ENCODE measurements at regions not wholly inside any gene's neighbourhood (a gene's known extent, or its start where the extent isn't known, plus 50 kb on each side); places are given as distances from the start of the nearest gene placed in this dataset.

DNA sequence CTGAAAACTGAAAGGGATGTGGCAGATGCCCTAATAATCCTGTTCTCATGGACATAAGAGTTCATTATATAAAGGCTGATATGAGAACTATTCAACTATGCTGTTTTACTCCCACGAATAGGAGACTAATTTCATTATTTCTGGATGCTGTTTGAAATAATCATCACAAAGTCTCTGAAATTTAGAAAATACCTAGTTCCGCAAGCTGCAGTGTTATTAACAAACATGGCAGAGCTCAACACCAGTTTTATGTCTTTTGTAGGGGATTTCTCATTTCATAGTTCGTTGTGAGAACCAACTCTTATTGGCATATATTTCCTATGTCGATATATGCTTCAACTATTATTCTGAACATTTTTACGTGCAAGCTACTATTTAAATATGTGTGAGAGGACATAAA lies 200.3 kb upstream of the SLC8A1 start:
- H3F3A ChIP-seq (ENCODE audit: insufficient read depth, low read depth): no peaks in the 10 kb centered on the region
- no peak overlapping the region for H3K4me2 ChIP-seq
- DNase-seq: no peak
- ChIA-PET POLR2A (ENCODE audit: unreplicated experiment) (no interaction called here), CTCF (no interaction called here)
- no peak overlapping the region for H3K4me3 ChIP-seq
- H3K4me1 ChIP-seq (replicated peaks; ENCODE audit: insufficient read depth): peaks cover 15% of the 10 kb centered on the region
- no peaks in the 10 kb centered on the region for H3K9me3 ChIP-seq (ENCODE audit: insufficient read depth, low read depth)
- no peaks in the 10 kb centered on the region for H3K79me2 ChIP-seq (ENCODE audit: low read depth)
- no peaks in the 10 kb centered on the region for H3K27me3 ChIP-seq (ENCODE audit: insufficient read depth, low read depth)
- intact Hi-C loops (cut with micrococcal nuclease; ENCODE audit: unreplicated experiment): no loop called here
- H3K36me3 ChIP-seq (ENCODE audit: low read depth): no peaks in the 10 kb centered on the region
- no peaks in the 10 kb centered on the region for H4K20me1 ChIP-seq (ENCODE audit: insufficient read depth)
- H3K27ac ChIP-seq: no peak overlapping the region
- H2AFZ ChIP-seq: no peak overlapping the region
- no peak for TF ChIP-seq EZH2 (IDR thresholded peaks at IDR 0.05; ENCODE audit: low read depth)
- TF ChIP-seq, protein P1, sequence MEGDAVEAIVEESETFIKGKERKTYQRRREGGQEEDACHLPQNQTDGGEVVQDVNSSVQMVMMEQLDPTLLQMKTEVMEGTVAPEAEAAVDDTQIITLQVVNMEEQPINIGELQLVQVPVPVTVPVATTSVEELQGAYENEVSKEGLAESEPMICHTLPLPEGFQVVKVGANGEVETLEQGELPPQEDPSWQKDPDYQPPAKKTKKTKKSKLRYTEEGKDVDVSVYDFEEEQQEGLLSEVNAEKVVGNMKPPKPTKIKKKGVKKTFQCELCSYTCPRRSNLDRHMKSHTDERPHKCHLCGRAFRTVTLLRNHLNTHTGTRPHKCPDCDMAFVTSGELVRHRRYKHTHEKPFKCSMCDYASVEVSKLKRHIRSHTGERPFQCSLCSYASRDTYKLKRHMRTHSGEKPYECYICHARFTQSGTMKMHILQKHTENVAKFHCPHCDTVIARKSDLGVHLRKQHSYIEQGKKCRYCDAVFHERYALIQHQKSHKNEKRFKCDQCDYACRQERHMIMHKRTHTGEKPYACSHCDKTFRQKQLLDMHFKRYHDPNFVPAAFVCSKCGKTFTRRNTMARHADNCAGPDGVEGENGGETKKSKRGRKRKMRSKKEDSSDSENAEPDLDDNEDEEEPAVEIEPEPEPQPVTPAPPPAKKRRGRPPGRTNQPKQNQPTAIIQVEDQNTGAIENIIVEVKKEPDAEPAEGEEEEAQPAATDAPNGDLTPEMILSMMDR (conservative IDR thresholded peaks at IDR 0.05): no peak
- H3K9me2 ChIP-seq (ENCODE audit: insufficient read depth): no peaks in the 10 kb centered on the region
- no TSS peak for BruUV-seq (replicated peaks)

GRCh38 chr2:40653829-40654228 lies 201.9 kb upstream of the SLC8A1 start:
- intact Hi-C loops (cut with micrococcal nuclease; ENCODE audit: unreplicated experiment): no loop called here
- no peak overlapping the region for H3K27ac ChIP-seq
- TF ChIP-seq EZH2 (IDR thresholded peaks at IDR 0.05; ENCODE audit: low read depth): no peak
- H4K20me1 ChIP-seq (ENCODE audit: insufficient read depth): no peaks in the 10 kb centered on the region
- ChIA-PET POLR2A (ENCODE audit: unreplicated experiment) (no interaction called here), CTCF (no interaction called here)
- no peak overlapping the region for H3K4me2 ChIP-seq
- no peaks in the 10 kb centered on the region for H3F3A ChIP-seq (ENCODE audit: insufficient read depth, low read depth)
- BruUV-seq (replicated peaks): no TSS peak
- H3K27me3 ChIP-seq (ENCODE audit: insufficient read depth, low read depth): no peaks in the 10 kb centered on the region
- DNase-seq: no peak
- H3K9me2 ChIP-seq (ENCODE audit: insufficient read depth): no peaks in the 10 kb centered on the region
- no peak overlapping the region for H2AFZ ChIP-seq
- H3K36me3 ChIP-seq (ENCODE audit: low read depth): no peaks in the 10 kb centered on the region
- H3K4me1 ChIP-seq (replicated peaks; ENCODE audit: insufficient read depth): peaks cover 15% of the 10 kb centered on the region
- H3K79me2 ChIP-seq (ENCODE audit: low read depth): no peaks in the 10 kb centered on the region
- no peaks in the 10 kb centered on the region for H3K9me3 ChIP-seq (ENCODE audit: insufficient read depth, low read depth)
- no peak overlapping the region for H3K4me3 ChIP-seq

DNA sequence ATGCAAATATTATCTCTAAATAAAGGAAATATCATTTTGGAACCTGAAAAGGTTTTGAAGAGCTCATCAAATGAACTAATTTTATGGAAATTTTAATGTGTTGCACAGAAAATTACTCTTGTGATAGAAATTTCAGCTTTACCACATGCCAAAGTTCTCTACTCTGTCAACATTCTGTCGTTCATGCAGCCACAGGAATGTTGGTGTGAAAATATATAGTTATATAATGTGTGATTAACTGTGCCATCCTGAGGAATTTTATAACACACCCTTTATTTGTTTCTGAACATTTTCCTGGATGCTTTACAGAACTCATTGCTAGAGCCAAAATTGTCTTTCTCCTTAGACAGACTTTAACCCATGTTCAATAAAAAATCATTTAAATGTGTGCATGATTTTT lies 202.5 kb upstream of the SLC8A1 start:
- no peaks in the 10 kb centered on the region for H3K36me3 ChIP-seq (ENCODE audit: low read depth)
- ChIA-PET POLR2A (ENCODE audit: unreplicated experiment) (no interaction called here), CTCF (no interaction called here)
- H3K4me3 ChIP-seq: no peak overlapping the region
- no peak overlapping the region for H3K27ac ChIP-seq
- H3K9me3 ChIP-seq (ENCODE audit: insufficient read depth, low read depth): no peaks in the 10 kb centered on the region
- no peak overlapping the region for H2AFZ ChIP-seq
- no peaks in the 10 kb centered on the region for H4K20me1 ChIP-seq (ENCODE audit: insufficient read depth)
- H3K4me2 ChIP-seq: no peak overlapping the region
- DNase-seq: peak in 1 of 2 experiments; percentile 42
- H3F3A ChIP-seq (ENCODE audit: insufficient read depth, low read depth): no peaks in the 10 kb centered on the region
- H3K4me1 ChIP-seq (replicated peaks; ENCODE audit: insufficient read depth): peaks cover 15% of the 10 kb centered on the region
- no peaks in the 10 kb centered on the region for H3K27me3 ChIP-seq (ENCODE audit: insufficient read depth, low read depth)
- BruUV-seq (replicated peaks): no TSS peak
- H3K9me2 ChIP-seq (ENCODE audit: insufficient read depth): no peaks in the 10 kb centered on the region
- no peaks in the 10 kb centered on the region for H3K79me2 ChIP-seq (ENCODE audit: low read depth)
- intact Hi-C loops (cut with micrococcal nuclease; ENCODE audit: unreplicated experiment): no loop called here
- TF ChIP-seq, protein P1 (conservative IDR thresholded peaks at IDR 0.05): no peak
- no peak for TF ChIP-seq EZH2 (IDR thresholded peaks at IDR 0.05; ENCODE audit: low read depth)

DNA sequence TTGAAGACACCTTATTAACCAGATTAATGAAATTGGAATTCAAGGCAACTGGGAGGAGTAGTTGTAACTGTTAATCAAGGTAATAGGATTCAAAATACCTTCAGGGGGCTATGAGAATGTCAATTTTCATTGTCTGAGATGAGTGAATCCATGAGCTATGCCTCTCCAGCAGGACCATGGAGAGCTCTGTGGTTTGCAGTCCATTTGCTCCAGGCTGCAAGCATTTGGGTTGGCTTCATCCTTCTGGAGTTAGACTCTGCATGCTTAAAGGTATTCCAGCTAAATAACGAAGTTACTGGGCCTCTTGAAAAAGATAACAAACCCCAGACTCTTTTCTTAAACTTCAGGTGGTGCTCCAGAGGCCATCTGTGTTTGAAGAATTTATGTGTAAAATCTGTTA lies 207.1 kb upstream of the SLC8A1 start:
- no peak for TF ChIP-seq EZH2 (IDR thresholded peaks at IDR 0.05; ENCODE audit: low read depth)
- TF ChIP-seq, protein P1 (conservative IDR thresholded peaks at IDR 0.05): no peak
- DNase-seq: no peak
- no peaks in the 10 kb centered on the region for H3K9me2 ChIP-seq (ENCODE audit: insufficient read depth)
- H3K4me2 ChIP-seq: no peak overlapping the region
- no TSS peak for BruUV-seq (replicated peaks)
- no peaks in the 10 kb centered on the region for H3K27me3 ChIP-seq (ENCODE audit: insufficient read depth, low read depth)
- peaks cover 11% of the 10 kb centered on the region for H3K4me1 ChIP-seq (replicated peaks; ENCODE audit: insufficient read depth)
- intact Hi-C loops (cut with micrococcal nuclease; ENCODE audit: unreplicated experiment): no loop called here
- no peak overlapping the region for H3K27ac ChIP-seq
- POLR2A ChIA-PET (ENCODE audit: unreplicated experiment): interaction anchor here (0.6 kb wide), 1 partner anchor 67 kb away, joined by 3 read pairs; no protein-coding TSS in a partner anchor
- H3K4me3 ChIP-seq: no peak overlapping the region
- H4K20me1 ChIP-seq (ENCODE audit: insufficient read depth): no peaks in the 10 kb centered on the region
- CTCF ChIA-PET: interaction anchor here (0.8 kb wide), 1 partner anchor 107 kb away, joined by 3 read pairs; no protein-coding TSS in a partner anchor
- H3K36me3 ChIP-seq (ENCODE audit: low read depth): no peaks in the 10 kb centered on the region
- no peak overlapping the region for H2AFZ ChIP-seq
- H3K9me3 ChIP-seq (ENCODE audit: insufficient read depth, low read depth): no peaks in the 10 kb centered on the region
- H3K79me2 ChIP-seq (ENCODE audit: low read depth): no peaks in the 10 kb centered on the region
- no peaks in the 10 kb centered on the region for H3F3A ChIP-seq (ENCODE audit: insufficient read depth, low read depth)

Measured in PC-9 (cell line).